ENCODE measurements at regions not wholly inside any gene's neighbourhood (a gene's known extent, or its start where the extent isn't known, plus 50 kb on each side); places are given as distances from the start of the nearest gene placed in this dataset.

DNA sequence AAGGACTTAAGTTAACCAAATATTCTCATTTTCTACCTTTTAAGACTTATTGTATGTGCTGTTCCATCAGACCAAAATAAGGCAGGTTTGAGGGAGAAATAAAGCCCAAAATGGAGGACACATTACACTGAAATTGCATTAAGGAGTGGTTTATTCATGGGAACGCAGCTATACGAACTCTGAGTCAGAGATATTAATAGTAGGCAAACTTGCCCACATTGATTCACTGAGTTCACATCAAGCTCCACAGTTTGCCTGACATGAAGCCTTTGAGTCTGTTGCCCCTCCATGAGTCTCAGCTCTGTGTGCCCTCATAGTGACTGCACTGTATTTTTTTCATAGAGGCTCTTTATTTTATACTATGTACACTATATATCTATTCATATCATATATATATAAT is 135.0 kb upstream of the SNX2 start:
- intact Hi-C loops (cut with DNase I; ENCODE audit: low total_unique reads) = no loop called here
- Histone ChIP-seq H3K36me3 (no peaks in the 10 kb centered on the region), H3K4me1 (no peaks in the 10 kb centered on the region), H3K27ac (no peak overlapping the region), H3K4me3 (no peak overlapping the region), H3K27me3 (no peaks in the 10 kb centered on the region), H3K9me3 (no peaks in the 10 kb centered on the region)
- DNase-seq = no peak
- no peak for TF ChIP-seq POLR2A (IDR thresholded peaks at IDR 0.05)
- TF ChIP-seq CTCF (IDR thresholded peaks at IDR 0.05) = no peak

DNA sequence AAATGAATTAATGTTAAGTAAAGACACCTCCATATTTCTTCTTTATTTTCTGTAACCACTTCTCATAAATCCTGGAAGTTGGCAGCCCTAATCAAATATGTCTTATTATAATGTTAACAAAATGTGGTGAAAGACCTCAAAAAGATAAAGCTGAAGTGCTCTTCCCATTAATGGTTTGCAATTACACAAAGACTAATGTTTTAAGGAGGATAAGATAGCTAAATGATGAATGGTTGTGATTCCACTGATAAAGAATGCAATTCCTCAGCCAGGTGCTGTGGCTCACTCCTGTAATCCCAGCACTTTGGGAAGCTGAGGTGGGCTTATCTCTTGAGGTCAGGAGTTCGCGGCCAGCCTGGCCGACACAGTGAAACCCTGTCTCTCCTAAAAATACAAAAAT is 125.8 kb upstream of the SNX2 start:
- intact Hi-C loops (cut with DNase I; ENCODE audit: low total_unique reads) = no loop called here
- DNase-seq = no peak
- no peak overlapping the region for H3K4me3 ChIP-seq
- no peaks in the 10 kb centered on the region for H3K4me1 ChIP-seq
- H3K36me3 ChIP-seq = no peaks in the 10 kb centered on the region
- no peaks in the 10 kb centered on the region for H3K27me3 ChIP-seq
- no peaks in the 10 kb centered on the region for H3K9me3 ChIP-seq
- no peak overlapping the region for H3K27ac ChIP-seq
- no peak for TF ChIP-seq POLR2A (IDR thresholded peaks at IDR 0.05)
- no peak for TF ChIP-seq CTCF (IDR thresholded peaks at IDR 0.05)

DNA sequence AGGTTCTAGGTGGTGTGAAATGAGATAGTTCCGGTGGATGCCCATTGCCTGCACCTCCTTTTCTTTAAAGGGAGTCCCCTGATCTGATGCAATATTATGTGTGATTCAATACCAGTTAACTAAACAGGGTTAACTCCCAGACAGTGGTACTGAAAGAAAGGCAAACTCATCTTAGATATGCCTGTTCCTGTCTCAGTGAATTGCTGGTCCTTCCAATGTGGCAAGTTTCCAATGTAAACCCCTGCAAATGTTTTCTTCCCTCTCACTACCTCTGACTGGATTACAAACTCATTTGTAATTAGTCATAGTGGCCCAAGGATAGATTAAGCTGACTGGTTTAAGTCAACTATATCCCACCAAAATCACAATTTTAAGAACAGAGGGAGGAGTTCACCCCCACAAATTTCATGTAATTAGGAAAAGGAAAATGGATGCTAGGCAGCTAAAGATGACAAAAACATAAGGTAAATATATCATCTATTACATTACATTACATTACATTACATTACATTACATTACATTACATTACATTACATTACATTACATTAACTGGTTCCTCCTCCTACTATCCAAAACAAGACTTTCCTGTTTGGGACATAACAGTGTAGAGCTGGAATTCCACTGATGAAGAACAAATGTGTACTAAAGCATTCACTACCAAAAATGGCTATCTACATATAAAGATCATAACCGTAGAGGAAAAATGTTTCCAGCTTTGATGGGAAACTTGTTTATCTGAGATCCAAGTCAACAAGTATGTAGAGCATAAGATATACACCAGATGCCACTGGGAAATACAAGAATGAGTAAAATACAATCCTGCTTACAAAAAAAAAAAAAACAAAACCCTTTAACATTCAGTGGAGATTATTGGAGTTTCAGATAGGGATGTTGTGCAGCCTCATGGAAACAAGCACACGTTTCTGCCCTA is 121.5 kb upstream of the SNX2 start:
- Histone ChIP-seq H3K4me1 (no peaks in the 10 kb centered on the region), H3K27ac (no peak overlapping the region), H3K36me3 (no peaks in the 10 kb centered on the region), H3K9me3 (no peaks in the 10 kb centered on the region), H3K27me3 (no peaks in the 10 kb centered on the region), H3K4me3 (no peak overlapping the region)
- no peak for DNase-seq
- intact Hi-C loops (cut with DNase I; ENCODE audit: low total_unique reads) = no loop called here
- TF ChIP-seq CTCF (IDR thresholded peaks at IDR 0.05) = no peak
- TF ChIP-seq POLR2A (IDR thresholded peaks at IDR 0.05) = no peak

- TF ChIP-seq POLR2A (IDR thresholded peaks at IDR 0.05) (no peak), CTCF (IDR thresholded peaks at IDR 0.05) (no peak)
- Histone ChIP-seq H3K9me3 (no peaks in the 10 kb centered on the region), H3K36me3 (no peaks in the 10 kb centered on the region), H3K4me1 (no peaks in the 10 kb centered on the region), H3K27ac (no peak overlapping the region), H3K4me3 (no peak overlapping the region), H3K27me3 (no peaks in the 10 kb centered on the region)
- no peak for DNase-seq
- intact Hi-C loops (cut with DNase I; ENCODE audit: low total_unique reads) = no loop called here
Measured at GRCh38 chr5:122656160-122656559, 118.7 kb upstream of the SNX2 start.

DNA sequence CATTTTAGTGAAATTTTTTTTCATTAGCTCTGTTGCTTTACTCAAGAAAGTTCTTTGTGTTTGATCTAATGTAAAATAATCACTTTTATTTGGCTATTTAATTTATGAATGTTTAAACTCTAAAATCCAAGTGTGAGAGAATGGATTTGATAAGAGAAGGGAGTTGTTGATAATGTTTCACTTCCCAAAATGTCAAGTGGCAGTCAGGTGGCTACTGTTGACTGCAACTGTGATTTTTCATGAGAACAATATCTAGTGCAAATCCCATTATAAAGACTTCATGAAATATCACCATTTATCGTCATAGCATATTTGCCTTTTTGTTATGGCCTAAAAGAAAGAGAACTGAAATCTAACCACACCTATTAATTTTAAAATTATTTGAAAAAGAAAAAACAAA is 118.3 kb upstream of the SNX2 start:
- H3K4me1 ChIP-seq = no peaks in the 10 kb centered on the region
- no peak overlapping the region for H3K27ac ChIP-seq
- TF ChIP-seq CTCF (IDR thresholded peaks at IDR 0.05) = no peak
- no peak for TF ChIP-seq POLR2A (IDR thresholded peaks at IDR 0.05)
- DNase-seq = no peak
- H3K36me3 ChIP-seq = no peaks in the 10 kb centered on the region
- intact Hi-C loops (cut with DNase I; ENCODE audit: low total_unique reads) = no loop called here
- H3K4me3 ChIP-seq = no peak overlapping the region
- no peaks in the 10 kb centered on the region for H3K27me3 ChIP-seq
- no peaks in the 10 kb centered on the region for H3K9me3 ChIP-seq

Data from uterus (tissue), 3 donors.